Activated CD8-positive, alpha-beta memory T cell treated with anti-CD3 and anti-CD28 coated beads for 4 hours (primary cell): ENCODE measurements at regions not wholly inside any gene's neighbourhood (a gene's known extent, or its start where the extent isn't known, plus 50 kb on each side); places are given as distances from the start of the nearest gene placed in this dataset.
"Not testable (repeated sequence)": the region's sequence is repeated elsewhere in the genome, so short reads cannot be mapped to it uniquely, and the experiment has no call there.

Experiments used
- DNase-seq, 2 donors: peaks; one replicate each; pipeline ENCODE4 v3.0.0-alpha.2; 2020; ENCODE audit warnings: low read depth in 2 of 2

GRCh38 chr16:88148078-88148477, 196.8 kb downstream of the BANP start:
- DNase-seq = not testable (repeated sequence)

DNA sequence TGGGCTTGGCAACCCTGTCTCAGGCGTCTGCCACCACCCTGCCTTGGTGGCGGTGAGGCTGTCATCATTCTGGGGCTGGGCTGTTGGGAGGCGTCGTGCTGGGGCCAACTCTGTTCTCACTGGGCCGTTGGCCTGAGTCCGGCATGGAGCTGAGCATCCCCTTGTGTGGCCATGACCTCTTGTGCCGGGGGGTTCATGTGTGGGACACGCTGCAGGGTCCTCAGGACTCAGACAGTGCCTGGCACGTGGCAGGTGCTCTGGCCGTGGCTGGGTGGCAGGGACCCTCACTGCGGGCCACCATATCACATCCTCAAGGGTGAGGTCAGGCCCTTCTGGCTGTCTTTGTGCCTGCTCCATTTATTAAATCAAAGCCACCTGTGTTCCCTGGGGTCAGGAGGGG, 197.4 kb downstream of the BANP start:
- not testable (repeated sequence) for DNase-seq

DNA sequence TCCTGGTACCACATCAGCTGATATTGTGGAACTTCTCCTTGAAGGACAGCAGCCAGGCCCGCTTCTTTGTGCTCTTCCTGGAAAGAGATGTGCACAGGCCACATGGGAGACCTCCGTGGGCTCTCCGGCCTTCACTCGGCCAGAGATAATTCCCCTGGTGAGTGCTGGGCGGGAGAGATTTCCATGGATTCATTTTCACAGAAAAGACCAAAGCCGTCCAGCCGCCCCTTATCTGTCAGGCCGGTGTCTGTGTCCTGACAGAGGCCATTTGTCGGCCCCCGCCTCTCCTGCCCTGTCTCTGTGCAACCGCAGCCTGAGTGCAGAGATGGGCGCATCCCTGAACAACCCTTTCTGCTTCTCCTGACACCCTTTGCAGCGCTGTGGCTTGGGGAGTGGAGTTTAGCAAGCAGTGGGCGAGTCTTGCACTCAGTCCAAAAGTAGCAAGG, 197.9 kb downstream of the BANP start:
- not testable (repeated sequence) for DNase-seq

GRCh38 chr16:88149663-88150062, 198.4 kb downstream of the BANP start:
- not testable (repeated sequence) for DNase-seq

GRCh38 chr16:88150456-88151128, 199.4 kb downstream of the BANP start:
- not testable (repeated sequence) for DNase-seq

DNA sequence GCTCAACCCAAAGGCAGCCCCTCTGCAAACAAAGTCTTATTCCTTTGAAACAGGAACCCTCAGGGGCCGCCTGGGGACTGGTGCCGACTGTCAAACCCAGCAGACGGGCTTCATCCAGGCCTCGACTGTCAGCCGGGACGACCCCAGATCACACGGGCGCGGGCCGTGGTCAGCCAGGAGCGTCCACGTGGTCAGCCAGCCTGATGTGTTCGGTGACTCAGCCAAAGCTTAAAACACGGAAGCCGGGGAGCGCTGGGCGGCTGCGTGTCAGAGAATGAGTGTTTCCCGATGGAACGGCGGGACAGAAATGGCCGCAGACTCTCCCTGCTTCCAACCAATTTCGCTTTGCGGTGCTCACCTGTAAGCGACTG, 199.9 kb downstream of the BANP start:
- DNase-seq = not testable (repeated sequence)

GRCh38 chr16:88151859-88152843, 200.9 kb downstream of the BANP start:
- not testable (repeated sequence) for DNase-seq

DNA sequence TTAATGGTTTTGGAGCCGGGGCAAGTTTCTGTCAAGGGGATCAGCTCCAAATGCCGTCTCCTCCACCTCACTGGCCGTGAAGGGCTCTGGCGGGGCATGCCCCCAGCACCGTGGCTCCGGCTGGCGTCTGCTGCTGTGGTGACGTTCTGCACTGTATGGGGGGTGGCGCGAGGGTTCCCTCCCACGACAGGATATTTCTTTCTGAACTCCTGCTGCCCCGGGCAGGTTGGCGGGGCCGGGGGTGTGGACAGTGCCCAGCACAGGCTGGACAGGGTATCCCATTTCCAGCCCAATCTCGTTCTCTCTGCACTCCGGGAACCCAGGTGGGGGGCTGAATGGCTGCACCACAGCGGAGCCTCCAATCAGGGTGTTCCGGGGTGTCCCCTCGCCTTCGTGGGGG, 201.6 kb downstream of the BANP start:
- not testable (repeated sequence) for DNase-seq

DNA sequence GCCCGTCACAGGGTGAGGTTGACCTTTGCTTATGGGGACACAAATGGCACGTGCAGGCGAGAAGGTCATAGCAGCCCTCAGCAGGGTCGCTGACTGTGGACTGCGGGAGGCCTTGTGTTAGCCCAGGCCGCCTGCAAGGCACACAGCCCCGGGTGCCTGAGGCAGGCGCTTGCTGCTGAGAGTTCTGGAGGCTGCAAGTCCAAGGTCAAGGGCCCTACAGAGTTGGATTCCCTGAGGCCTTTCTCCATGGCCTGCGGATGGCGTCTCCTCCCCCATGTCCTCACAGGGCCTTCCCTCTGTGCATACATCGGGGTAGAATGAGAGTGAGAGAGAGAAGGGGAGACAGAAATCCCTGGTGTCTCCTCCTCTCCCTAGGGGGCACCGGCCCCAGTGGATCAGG, 202.3 kb downstream of the BANP start:
- not testable (repeated sequence) for DNase-seq

- not testable (repeated sequence) for DNase-seq
Observed at GRCh38 chr16:88154886-88155285, 203.7 kb downstream of the BANP start.

- DNase-seq = not testable (repeated sequence)
Observed at GRCh38 chr16:88155681-88156080, 204.4 kb downstream of the BANP start.

GRCh38 chr16:88156640-88157283, 205.5 kb downstream of the BANP start:
- DNase-seq = not testable (repeated sequence)

- not testable (repeated sequence) for DNase-seq
Observed at GRCh38 chr16:88157686-88158085, 206.5 kb downstream of the BANP start.

DNA sequence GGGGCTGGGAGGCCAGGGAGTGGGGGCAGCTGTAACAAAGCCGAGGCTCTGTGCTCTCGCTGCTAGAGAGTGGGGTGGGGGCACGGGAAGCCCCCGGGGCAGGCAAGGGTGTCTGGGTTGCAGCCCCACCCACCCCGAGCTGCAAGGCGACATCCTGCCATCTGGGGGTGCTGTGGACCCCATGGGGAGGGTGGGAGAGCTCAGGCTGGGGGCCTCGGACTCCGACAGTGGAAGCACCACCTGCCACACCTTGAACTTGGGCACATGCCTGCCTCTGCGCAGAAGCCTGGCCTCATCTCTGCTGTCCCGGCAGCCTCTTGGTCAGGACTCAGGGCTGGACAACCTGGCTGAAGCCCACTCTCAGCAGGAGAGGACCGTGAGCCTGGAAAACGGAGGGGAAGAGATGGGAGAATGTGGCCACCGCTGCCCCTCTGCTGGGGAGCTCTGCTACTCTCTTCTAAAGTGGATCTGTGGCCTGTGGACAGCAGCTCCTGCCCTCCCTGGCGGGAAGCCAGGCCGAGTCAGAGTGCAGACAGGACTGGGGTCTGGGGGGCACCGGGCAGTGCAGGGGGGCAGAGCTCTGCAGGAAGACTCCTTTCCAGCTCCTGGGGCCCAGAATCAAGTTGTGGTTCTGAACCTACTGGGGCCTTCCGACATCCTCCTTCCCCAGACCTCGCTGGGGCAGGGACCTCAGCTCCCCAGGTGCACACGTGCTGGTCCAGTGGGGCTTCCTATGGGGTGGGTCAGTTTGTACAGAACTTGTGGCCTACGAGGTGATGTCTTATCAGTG, 207.2 kb downstream of the BANP start:
- not testable (repeated sequence) for DNase-seq

GRCh38 chr16:88159046-88159896, 208.0 kb downstream of the BANP start:
- DNase-seq = not testable (repeated sequence)

DNA sequence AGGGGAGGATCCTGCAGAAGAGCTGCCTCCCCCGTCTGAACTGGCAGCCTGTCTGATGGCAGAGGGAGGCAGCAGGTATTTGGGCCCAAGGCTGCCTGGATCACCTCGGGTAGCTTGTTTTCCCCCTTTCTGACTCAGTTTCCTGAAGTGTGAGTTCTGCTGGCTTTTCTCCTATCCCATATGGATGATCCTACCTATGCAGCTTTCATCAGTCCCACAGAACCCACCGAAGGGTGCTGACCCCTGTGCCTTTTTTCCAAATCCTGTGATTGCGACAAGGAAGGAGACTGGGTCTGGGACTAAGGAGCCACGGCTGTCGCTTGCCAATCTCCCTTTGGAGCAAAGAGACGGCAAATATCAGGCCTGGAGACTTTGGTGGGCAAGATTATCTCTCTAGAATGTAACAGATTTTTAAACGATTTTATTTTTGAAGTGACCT, 208.7 kb downstream of the BANP start:
- DNase-seq = not testable (repeated sequence)

GRCh38 chr16:88161191-88161590, 210.0 kb downstream of the BANP start:
- not testable (repeated sequence) for DNase-seq

DNA sequence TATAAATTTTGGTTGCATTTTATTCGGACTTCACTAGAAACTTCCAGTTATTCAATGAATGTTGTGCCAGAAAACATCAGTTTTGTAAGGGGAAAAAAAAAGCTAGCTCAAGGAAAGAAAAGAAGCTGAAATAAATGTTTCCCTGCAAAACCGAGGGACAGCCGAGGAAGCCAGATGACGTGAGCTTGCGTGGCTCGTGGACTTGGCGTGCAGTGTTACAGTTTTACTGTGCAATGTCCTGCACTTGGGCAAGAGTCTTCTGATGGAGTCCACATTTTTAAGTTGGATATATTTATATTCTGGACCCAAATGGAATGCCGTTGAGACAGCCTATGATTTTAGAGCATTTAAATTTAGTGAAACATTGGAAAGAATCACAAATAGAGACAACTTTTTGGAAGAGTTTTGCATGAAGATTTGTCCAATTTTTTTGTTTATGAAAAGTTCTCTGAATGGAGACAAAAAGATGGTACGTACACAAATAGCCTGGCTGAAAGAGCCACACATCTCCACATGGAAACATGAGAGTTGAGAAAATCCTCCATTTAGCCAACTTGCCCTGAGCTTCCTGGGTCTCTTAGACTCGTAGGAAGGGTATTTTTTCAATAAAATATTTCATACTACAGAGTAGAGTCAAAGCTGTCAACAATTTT, 210.5 kb downstream of the BANP start:
- DNase-seq = not testable (repeated sequence)

DNA sequence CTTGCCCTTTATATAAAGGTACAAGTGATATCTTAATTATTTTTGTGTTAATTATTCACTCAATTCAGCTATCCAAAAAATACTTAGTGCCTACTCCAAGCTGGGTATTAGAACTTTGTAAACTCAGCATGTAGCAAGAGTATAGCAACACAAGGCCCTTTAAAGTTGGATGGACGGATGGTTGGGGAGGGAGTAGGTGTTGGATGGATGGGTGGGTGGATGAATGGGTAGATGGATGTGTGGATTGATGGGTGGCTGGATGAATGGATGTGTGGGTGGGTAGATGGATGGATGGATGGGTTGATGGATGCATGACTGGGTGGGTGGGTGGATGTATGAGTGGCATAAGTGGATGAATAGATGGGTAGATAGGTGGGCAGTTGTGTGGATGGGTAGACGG, 211.5 kb downstream of the BANP start:
- not testable (repeated sequence) for DNase-seq
